Adipocyte (in vitro differentiated cells): ENCODE measurements at regions not wholly inside any gene's neighbourhood (a gene's known extent, or its start where the extent isn't known, plus 50 kb on each side); places are given as distances from the start of the nearest gene placed in this dataset.

Experiments used
- DNase-seq: peaks from one replicate; pipeline ENCODE4 v3.0.0-alpha.2; 2015; ENCODE audit warnings: low read depth
- H3K27me3 ChIP-seq: replicated peaks from 2 replicates; pipeline ENCODE4 v1.7.0; 2013; ENCODE audit warnings: mild to moderate bottlenecking, low read length, moderate library complexity; ENCODE audit not compliant: control insufficient read depth, insufficient read depth
- H3K36me3 ChIP-seq: 2 replicates; pipeline ENCODE4 v1.7.0; 2013; ENCODE audit warnings: low read length, mild to moderate bottlenecking, moderate library complexity; ENCODE audit not compliant: control insufficient read depth, insufficient read depth, severe bottlenecking
- H3K4me1 ChIP-seq: 2 replicates; pipeline ENCODE4 v1.7.0; 2013; ENCODE audit warnings: mild to moderate bottlenecking, low read length, moderate library complexity; ENCODE audit not compliant: control insufficient read depth, insufficient read depth
- H3K4me3 ChIP-seq: 2 replicates; pipeline ENCODE4 v1.7.0; 2013; ENCODE audit warnings: mild to moderate bottlenecking, low read length, moderate library complexity
- H3K9ac ChIP-seq: 2 replicates; pipeline ENCODE4 v1.7.0; 2013; ENCODE audit warnings: mild to moderate bottlenecking, low read length, moderate library complexity
- H3K9me3 ChIP-seq: 2 replicates; pipeline ENCODE4 v1.7.0; 2013; ENCODE audit warnings: mild to moderate bottlenecking, low read length, moderate library complexity; ENCODE audit not compliant: control insufficient read depth

DNA sequence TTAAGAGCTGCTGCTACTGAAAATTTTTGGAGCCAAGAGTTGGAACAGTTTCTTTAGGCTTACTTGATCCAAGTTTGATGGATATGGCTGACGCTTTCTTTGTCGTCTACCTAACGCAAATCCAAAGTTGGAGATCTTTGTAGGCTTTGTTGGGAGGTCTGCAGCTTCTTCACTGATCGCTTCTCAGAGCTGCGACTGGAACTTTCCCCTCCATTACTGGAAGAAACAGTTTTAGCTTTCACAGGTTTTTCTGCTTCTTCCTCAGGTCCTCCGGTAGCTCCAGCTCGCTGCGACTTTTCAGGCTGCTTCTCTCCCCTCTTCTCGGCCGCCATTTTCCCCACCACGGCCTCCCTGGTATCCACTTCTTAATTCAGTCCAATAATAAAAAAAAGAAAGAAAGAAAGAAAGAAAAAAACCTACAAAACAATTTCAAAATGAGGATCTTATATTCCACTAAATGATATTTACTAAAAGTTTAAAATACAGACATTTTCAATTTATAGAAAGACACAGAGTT lies 178.1 kb upstream of the HMGA2 start:
- Histone ChIP-seq H3K36me3 (no peaks in the 10 kb centered on the region), H3K4me1 (peaks cover 20% of the 10 kb centered on the region), H3K9ac (no peak overlapping the region), H3K4me3 (no peak overlapping the region), H3K9me3 (no peaks in the 10 kb centered on the region), H3K27me3 (no peaks in the 10 kb centered on the region)
- DNase-seq = no peak

DNA sequence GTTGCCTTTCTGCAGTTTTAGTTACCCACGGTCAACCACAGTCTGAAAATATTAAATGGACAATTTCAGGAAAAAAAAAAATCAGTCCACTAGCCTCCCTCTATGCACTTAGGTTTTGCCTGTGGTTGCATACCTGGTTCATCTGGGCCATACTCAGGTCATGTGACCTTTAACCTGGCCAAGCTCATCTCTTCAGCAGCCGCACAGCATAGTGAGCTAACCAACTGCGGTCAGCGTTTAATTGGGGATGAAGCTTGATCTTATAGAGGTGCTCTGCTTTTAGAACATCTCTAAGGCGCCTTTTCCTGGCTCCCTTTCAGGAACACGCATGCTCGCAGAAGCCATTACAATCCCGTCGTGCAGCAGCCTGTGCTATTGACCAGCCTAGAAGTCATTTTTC lies 177.2 kb upstream of the HMGA2 start:
- H3K36me3 ChIP-seq = no peaks in the 10 kb centered on the region
- no peak overlapping the region for H3K4me3 ChIP-seq
- no peaks in the 10 kb centered on the region for H3K27me3 ChIP-seq
- H3K9me3 ChIP-seq = peaks cover 2% of the 10 kb centered on the region
- no peak for DNase-seq
- H3K9ac ChIP-seq = no peak overlapping the region
- peaks cover 18% of the 10 kb centered on the region for H3K4me1 ChIP-seq

GRCh38 chr12:65648461-65648860 lies 175.8 kb upstream of the HMGA2 start:
- H3K36me3 ChIP-seq = no peaks in the 10 kb centered on the region
- H3K4me1 ChIP-seq = peaks cover 18% of the 10 kb centered on the region
- DNase-seq = peak; percentile 17
- H3K9ac ChIP-seq = peak overlapping the region; percentile 57
- H3K27me3 ChIP-seq = no peaks in the 10 kb centered on the region
- H3K9me3 ChIP-seq = peaks cover 2% of the 10 kb centered on the region
- peak overlapping the region; percentile 43 for H3K4me3 ChIP-seq

- Histone ChIP-seq H3K4me3 (peak overlapping the region; percentile 14), H3K9ac (no peak overlapping the region), H3K27me3 (no peaks in the 10 kb centered on the region), H3K36me3 (no peaks in the 10 kb centered on the region), H3K4me1 (peaks cover 18% of the 10 kb centered on the region), H3K9me3 (peaks cover 2% of the 10 kb centered on the region)
- DNase-seq = peak; percentile 93
Measured at GRCh38 chr12:65649126-65649525, 175.2 kb upstream of the HMGA2 start.

DNA sequence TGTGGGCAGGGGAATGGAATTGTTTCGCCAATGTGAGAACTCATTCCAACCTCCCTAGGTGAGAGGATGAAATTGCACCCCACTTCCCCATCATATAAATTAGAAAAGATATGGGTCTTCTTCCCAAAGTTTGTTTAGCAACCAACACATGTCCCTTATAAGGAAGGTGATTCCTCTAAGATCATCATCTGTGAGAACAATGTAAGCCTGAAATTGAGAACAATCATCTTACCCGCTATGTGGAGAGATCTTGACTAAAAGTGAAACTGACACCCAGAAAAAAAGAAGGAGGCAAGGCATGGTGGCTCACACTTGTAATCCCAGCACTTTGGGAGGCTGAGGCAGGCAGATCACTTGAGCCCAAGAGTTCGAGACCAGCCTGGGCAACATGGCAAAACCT lies 173.2 kb upstream of the HMGA2 start:
- H3K36me3 ChIP-seq = no peaks in the 10 kb centered on the region
- peaks cover 29% of the 10 kb centered on the region for H3K4me1 ChIP-seq
- no peak overlapping the region for H3K4me3 ChIP-seq
- H3K9me3 ChIP-seq = peaks cover 2% of the 10 kb centered on the region
- H3K9ac ChIP-seq = no peak overlapping the region
- DNase-seq = no peak
- no peaks in the 10 kb centered on the region for H3K27me3 ChIP-seq

- H3K4me3 ChIP-seq = no peak overlapping the region
- H3K4me1 ChIP-seq = peaks cover 44% of the 10 kb centered on the region
- DNase-seq = no peak
- H3K27me3 ChIP-seq = no peaks in the 10 kb centered on the region
- H3K9ac ChIP-seq = no peak overlapping the region
- H3K36me3 ChIP-seq = no peaks in the 10 kb centered on the region
- peaks cover 2% of the 10 kb centered on the region for H3K9me3 ChIP-seq
Measured at GRCh38 chr12:65653321-65653720, 171.0 kb upstream of the HMGA2 start.

- H3K4me3 ChIP-seq = no peak overlapping the region
- no peaks in the 10 kb centered on the region for H3K27me3 ChIP-seq
- no peak overlapping the region for H3K9ac ChIP-seq
- H3K4me1 ChIP-seq = peaks cover 37% of the 10 kb centered on the region
- peaks cover 2% of the 10 kb centered on the region for H3K9me3 ChIP-seq
- DNase-seq = no peak
- no peaks in the 10 kb centered on the region for H3K36me3 ChIP-seq
Measured at GRCh38 chr12:65653946-65654629, 170.2 kb upstream of the HMGA2 start.

GRCh38 chr12:65655074-65655493 lies 169.2 kb upstream of the HMGA2 start:
- Histone ChIP-seq H3K9me3 (peaks cover 2% of the 10 kb centered on the region), H3K4me3 (no peak overlapping the region), H3K27me3 (no peaks in the 10 kb centered on the region), H3K4me1 (peaks cover 30% of the 10 kb centered on the region), H3K9ac (no peak overlapping the region), H3K36me3 (no peaks in the 10 kb centered on the region)
- no peak for DNase-seq

- peak overlapping the region; percentile 64 for H3K9ac ChIP-seq
- DNase-seq = no peak
- H3K4me1 ChIP-seq = peaks cover 30% of the 10 kb centered on the region
- H3K27me3 ChIP-seq = no peaks in the 10 kb centered on the region
- H3K36me3 ChIP-seq = no peaks in the 10 kb centered on the region
- peaks cover 2% of the 10 kb centered on the region for H3K9me3 ChIP-seq
- peak overlapping the region; percentile 12 for H3K4me3 ChIP-seq
Measured at GRCh38 chr12:65656156-65656882, 168.0 kb upstream of the HMGA2 start.

DNA sequence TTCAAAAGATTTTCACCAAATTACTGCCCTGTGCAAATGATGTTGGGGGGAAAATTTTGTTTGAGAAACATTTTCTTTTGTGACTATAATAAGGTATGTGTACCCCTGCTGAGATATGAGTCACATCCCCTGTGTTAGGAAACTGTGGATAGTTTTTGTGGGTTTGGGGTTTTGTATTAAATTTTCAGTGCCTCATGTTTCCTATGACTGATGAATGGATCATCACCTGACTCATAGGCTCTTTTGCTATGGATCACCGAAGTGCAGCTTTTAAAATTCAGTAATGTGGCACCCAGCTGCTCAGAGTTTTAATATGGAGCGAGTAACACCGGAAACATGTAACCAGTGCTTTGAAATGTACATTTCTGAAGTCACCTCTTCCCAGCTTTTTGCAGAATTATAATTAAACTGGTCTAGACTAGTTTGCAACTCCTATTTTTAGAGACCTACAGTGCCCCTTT lies 167.4 kb upstream of the HMGA2 start:
- Histone ChIP-seq H3K36me3 (no peaks in the 10 kb centered on the region), H3K27me3 (no peaks in the 10 kb centered on the region), H3K9ac (peak overlapping the region; percentile 13), H3K9me3 (no peaks in the 10 kb centered on the region), H3K4me3 (peak overlapping the region; percentile 20), H3K4me1 (peaks cover 30% of the 10 kb centered on the region)
- peak; percentile 76 for DNase-seq

GRCh38 chr12:65657635-65658034 lies 166.6 kb upstream of the HMGA2 start:
- Histone ChIP-seq H3K36me3 (no peaks in the 10 kb centered on the region), H3K27me3 (no peaks in the 10 kb centered on the region), H3K9me3 (no peaks in the 10 kb centered on the region), H3K4me3 (peak overlapping the region; percentile 20), H3K9ac (peak overlapping the region; percentile 13), H3K4me1 (peaks cover 30% of the 10 kb centered on the region)
- DNase-seq = no peak
